ENCODE measurements at regions not wholly inside any gene's neighbourhood (a gene's known extent, or its start where the extent isn't known, plus 50 kb on each side); places are given as distances from the start of the nearest gene placed in this dataset.

- TF ChIP-seq CTCF (IDR thresholded peaks at IDR 0.05): no peak
- TF ChIP-seq POLR2A (IDR thresholded peaks at IDR 0.05; ENCODE audit: low read depth): no peak
- TF ChIP-seq POLR2AphosphoS5 (IDR thresholded peaks at IDR 0.05): no peak
- TF ChIP-seq EP300 (IDR thresholded peaks at IDR 0.05): no peak
Measured at GRCh38 chr11:119782006-119782738, 53.2 kb upstream of the NECTIN1 start.
